Naive thymus-derived CD8-positive, alpha-beta T cell (primary cell): ENCODE measurements at regions not wholly inside any gene's neighbourhood (a gene's known extent, or its start where the extent isn't known, plus 50 kb on each side); places are given as distances from the start of the nearest gene placed in this dataset.

Experiments used
- ATAC-seq, 2 donors: fragments of 150-1000 bp; cut with Tn5 transposase in 1 of 2; sonication (Bioruptor Pico), chemical (Tn5 transposase) in 1 of 2; 1 replicate in 1 of 2; 2 replicates in 1 of 2; pipeline ENCODE4 v1.10.0; 2021; ENCODE audit warnings: mild to moderate bottlenecking in 2 of 2, moderate library complexity in 2 of 2
- POLR2A ChIA-PET: fragments of 350-600 bp; sonication (Branson Sonifier 250); formaldehyde crosslinking; loops from one replicate; lab custom pipeline; 2021; ENCODE audit warnings: antibody characterized with exemption; lab: Charles Lee
- DNase-seq, 10 donors: peaks; one replicate each; pipeline versions ENCODE4 v3.0.0 to v3.0.0-alpha.2; 2020 to 2022
- H3K27ac Mint-ChIP-seq, 10 donors: one replicate each; pipeline ENCODE4 v1.8.0; 2020 to 2022; ENCODE audit warnings: mild to moderate bottlenecking in 10 of 10, mixed read lengths in 10 of 10, moderate library complexity in 4 of 10, inconsistent platforms in 1 of 10
- H3K27me3 Mint-ChIP-seq, 5 donors: one replicate each; pipeline ENCODE4 v1.8.0; 2021 to 2022; ENCODE audit warnings: mixed read lengths in 5 of 5
- H3K36me3 Mint-ChIP-seq, 3 donors: one replicate each; pipeline ENCODE4 v1.8.0; 2020 to 2022; ENCODE audit warnings: mixed read lengths in 3 of 3, mild to moderate bottlenecking in 2 of 3, inconsistent platforms in 1 of 3
- H3K4me1 Mint-ChIP-seq, 4 donors: one replicate each; pipeline ENCODE4 v1.8.0; 2021 to 2022; ENCODE audit warnings: mixed read lengths in 4 of 4
- H3K4me3 Mint-ChIP-seq, 10 donors: one replicate each; pipeline ENCODE4 v1.8.0; 2020 to 2022; ENCODE audit warnings: mild to moderate bottlenecking in 10 of 10, mixed read lengths in 10 of 10, moderate library complexity in 6 of 10, inconsistent platforms in 1 of 10
- H3K9me3 Mint-ChIP-seq, 9 donors: one replicate each; pipeline ENCODE4 v1.8.0; 2020 to 2022; ENCODE audit warnings: mixed read lengths in 9 of 9, mild to moderate bottlenecking in 3 of 9, inconsistent platforms in 1 of 9, moderate library complexity in 1 of 9

DNA sequence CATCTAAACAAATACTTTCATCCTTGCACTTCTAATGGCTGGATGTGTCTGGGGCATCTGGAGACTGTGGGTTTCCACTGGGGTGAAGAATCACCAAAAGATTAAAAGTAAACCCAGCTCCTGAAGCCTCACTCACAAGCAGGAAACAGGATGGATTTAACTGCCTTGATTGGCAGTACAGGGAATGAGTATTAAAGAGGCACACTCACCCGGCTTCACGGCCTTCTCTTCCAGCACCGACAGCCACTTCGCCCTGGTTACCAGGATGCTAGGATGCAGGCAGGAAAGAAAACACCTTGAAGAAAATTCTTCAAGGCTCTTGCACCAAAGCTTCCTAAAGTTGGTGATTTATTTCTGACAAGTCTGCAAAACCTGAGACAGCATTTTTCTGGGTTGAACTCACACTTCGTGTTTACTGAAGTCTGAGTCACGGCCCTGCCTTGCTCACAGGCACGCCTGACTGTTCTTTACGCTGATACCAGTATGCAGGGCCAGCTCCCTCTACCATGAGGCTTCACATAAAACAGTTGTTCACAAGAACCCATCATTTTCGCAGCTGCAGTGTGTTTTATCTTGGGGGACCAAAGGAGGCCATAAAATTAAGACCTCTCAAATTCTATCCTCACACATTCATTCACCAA, 56.5 kb upstream of the ZNF354A start:
- H3K27me3 Mint-ChIP-seq, result peaks cover 0 to 14% (median 11%) of the 10 kb centered on the region in 5 donors
- H3K9me3 Mint-ChIP-seq, result no peaks in the 10 kb centered on the region

DNA sequence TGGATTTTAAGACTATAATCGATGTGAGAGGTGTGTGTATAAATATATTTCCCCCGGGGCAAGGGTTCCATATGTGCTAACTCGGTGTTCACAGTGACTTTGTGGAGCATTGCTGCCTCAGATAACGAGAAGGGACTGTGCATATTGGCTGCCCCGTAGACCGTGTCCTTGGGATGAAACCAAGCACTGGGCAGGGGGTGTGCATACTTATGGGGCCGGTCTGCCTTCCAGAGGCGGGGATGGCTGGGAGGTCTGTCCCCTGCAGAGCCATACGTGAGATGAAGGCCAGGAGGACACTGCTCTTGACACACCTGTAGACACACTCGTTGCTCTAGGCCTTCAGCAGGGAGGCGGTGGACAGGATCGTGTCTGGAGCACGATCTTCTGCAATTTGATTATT, 56.0 kb upstream of the ZNF354A start:
- H3K27ac Mint-ChIP-seq, result no peak overlapping the region

More for the DNA sequence above, 56.5 kb upstream of the ZNF354A start:
- peaks cover 0 to 1% (median 0%) of the 10 kb centered on the region in 4 donors for H3K4me1 Mint-ChIP-seq
- POLR2A ChIA-PET, result no interaction called here
- DNase-seq (no peak), ATAC-seq (no peak)
- no peak overlapping the region for H3K27ac Mint-ChIP-seq
- no peak overlapping the region for H3K4me3 Mint-ChIP-seq
- H3K36me3 Mint-ChIP-seq, result no peaks in the 10 kb centered on the region

DNA sequence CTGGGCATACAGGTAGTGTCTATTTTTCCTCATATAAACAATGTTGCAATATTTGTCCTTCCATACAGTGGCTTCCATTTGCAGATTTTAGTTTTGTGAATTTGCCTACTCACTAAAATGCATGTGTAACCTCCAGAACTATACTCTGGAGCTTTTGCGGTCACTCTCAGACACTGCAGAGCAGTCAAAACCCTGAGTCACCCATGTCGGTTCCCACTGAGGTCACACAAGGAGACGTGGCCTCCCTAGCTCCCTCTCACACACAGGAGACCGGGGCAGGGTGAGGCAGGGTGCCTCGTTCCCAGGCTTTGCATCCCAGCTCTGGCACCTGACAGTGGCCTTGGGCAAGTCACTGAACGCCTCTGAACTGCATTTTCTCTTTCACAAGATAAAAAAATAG, 55.5 kb upstream of the ZNF354A start:
- Mint-ChIP-seq H3K9me3 (no peaks in the 10 kb centered on the region), H3K27ac (no peak overlapping the region), H3K36me3 (no peaks in the 10 kb centered on the region), H3K4me1 (peaks cover 0 to 1% (median 0%) of the 10 kb centered on the region in 4 donors), H3K4me3 (no peak overlapping the region), H3K27me3 (peaks cover 0 to 24% (median 16%) of the 10 kb centered on the region in 5 donors)
- POLR2A ChIA-PET, result no interaction called here
- DNase-seq, result no peak
- ATAC-seq, result no peak

More for the DNA sequence above, 56.0 kb upstream of the ZNF354A start:
- Mint-ChIP-seq H3K4me1 (peaks cover 0 to 1% (median 0%) of the 10 kb centered on the region in 4 donors), H3K36me3 (no peaks in the 10 kb centered on the region), H3K4me3 (no peak overlapping the region), H3K9me3 (no peaks in the 10 kb centered on the region), H3K27me3 (peaks cover 0 to 19% (median 13%) of the 10 kb centered on the region in 5 donors)
- no peak for DNase-seq
- ATAC-seq, result no peak
- POLR2A ChIA-PET, result no interaction called here

DNA sequence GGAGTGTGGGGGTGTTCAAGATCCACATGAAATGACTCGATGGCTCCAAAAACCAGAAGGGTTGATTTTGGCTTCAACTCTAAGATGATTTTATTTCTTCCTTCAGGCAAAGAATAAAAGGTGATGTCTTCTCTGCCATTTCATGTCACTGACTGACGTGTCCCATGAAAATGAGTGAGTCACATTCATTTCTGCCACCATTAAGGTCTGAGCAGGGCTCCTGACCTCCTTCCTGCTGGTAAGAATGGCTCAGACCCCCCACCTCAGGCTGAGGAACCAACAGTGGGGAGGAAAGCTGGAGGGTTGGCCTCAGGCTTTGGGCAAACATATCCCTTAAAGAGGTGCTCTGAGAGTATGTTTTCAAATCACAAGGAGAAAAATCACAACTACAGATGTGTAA, 53.9 kb upstream of the ZNF354A start:
- DNase-seq, result no peak
- POLR2A ChIA-PET, result no interaction called here
- Mint-ChIP-seq H3K36me3 (no peaks in the 10 kb centered on the region), H3K4me3 (no peak overlapping the region), H3K27ac (no peak overlapping the region), H3K9me3 (no peaks in the 10 kb centered on the region), H3K27me3 (peaks cover 0 to 27% (median 16%) of the 10 kb centered on the region in 5 donors), H3K4me1 (peaks cover 0 to 1% (median 0%) of the 10 kb centered on the region in 4 donors)
- ATAC-seq, result no peak

DNA sequence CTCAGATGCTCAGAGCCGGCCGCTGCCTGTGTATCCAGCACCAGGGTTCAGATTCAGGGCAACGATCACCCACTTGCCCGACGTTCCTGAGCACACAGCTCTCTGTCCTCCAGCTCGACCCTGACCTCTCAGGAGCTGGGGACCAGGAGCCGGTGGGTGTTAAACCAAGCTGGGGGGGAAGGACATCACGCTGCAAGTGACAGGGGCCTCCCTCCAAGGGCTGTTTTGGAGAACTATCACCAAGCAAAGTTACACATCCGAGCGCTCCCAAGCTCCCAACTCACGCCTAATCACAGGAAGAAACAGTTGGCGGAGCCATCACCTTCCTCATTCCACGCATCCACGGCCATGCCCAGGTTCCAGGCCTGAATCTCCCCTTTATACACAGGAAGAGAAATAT, 51.5 kb upstream of the ZNF354A start:
- ATAC-seq (no peak), DNase-seq (no peak)
- Mint-ChIP-seq H3K27me3 (peaks cover 0 to 21% (median 12%) of the 10 kb centered on the region in 5 donors), H3K4me3 (no peak overlapping the region), H3K4me1 (peaks cover 0 to 6% (median 3%) of the 10 kb centered on the region in 4 donors), H3K27ac (peak overlapping the region in 1 of 10 donors; percentile 4), H3K36me3 (no peaks in the 10 kb centered on the region), H3K9me3 (no peaks in the 10 kb centered on the region)
- POLR2A ChIA-PET, result no interaction called here

DNA sequence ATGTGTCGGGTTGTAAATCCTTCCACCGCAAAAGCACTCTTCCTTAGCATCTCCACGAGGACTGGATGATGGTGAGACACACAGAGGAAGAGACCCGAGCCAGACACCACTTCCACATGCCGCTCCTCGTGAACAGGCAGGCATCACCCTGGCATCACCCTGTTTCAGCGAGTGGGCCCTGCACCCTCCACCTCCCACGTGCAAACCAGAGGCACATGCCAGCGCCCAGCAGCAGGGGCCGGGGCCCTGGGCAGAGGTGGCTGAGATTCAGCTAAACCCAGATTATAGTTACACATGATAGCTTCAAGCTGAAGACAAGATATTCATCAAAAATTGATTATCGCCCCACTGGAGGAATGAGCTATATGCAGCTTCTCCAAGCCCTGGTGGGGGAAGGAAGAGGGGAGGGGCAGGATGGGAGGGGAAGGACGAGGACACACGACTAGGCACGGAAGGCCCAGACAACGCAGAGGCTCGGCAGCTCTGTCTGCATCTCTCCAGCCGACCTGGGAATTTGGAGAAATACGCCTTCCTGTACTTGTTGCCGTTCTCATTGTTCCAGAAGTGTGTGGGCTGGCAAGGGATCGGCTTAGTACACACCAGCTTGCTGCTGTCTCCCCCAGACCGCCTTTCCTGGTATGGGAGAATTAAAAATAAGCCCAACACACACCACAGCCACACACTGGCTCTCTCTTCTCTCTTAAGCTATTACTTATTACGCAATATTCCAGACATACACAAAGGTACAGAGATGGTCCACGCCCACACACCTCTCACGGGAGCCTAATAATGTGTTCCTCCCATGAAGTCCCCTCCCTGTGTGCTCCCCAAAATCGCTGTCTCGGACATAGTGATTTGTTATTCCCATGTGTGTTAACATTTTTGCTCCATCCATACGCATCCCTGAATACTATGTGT, 50.4 kb upstream of the ZNF354A start:
- ATAC-seq, result no peak
- Mint-ChIP-seq H3K4me3 (no peak overlapping the region), H3K4me1 (peaks cover 0 to 6% (median 3%) of the 10 kb centered on the region in 4 donors), H3K27ac (peak overlapping the region in 1 of 10 donors; percentile 37), H3K9me3 (no peaks in the 10 kb centered on the region), H3K27me3 (peaks cover 0 to 21% (median 12%) of the 10 kb centered on the region in 5 donors), H3K36me3 (no peaks in the 10 kb centered on the region)
- POLR2A ChIA-PET, result no interaction called here
- no peak for DNase-seq
